ENCODE measurements at regions not wholly inside any gene's neighbourhood (a gene's known extent, or its start where the extent isn't known, plus 50 kb on each side); places are given as distances from the start of the nearest gene placed in this dataset.

- TF ChIP-seq, protein P1, sequence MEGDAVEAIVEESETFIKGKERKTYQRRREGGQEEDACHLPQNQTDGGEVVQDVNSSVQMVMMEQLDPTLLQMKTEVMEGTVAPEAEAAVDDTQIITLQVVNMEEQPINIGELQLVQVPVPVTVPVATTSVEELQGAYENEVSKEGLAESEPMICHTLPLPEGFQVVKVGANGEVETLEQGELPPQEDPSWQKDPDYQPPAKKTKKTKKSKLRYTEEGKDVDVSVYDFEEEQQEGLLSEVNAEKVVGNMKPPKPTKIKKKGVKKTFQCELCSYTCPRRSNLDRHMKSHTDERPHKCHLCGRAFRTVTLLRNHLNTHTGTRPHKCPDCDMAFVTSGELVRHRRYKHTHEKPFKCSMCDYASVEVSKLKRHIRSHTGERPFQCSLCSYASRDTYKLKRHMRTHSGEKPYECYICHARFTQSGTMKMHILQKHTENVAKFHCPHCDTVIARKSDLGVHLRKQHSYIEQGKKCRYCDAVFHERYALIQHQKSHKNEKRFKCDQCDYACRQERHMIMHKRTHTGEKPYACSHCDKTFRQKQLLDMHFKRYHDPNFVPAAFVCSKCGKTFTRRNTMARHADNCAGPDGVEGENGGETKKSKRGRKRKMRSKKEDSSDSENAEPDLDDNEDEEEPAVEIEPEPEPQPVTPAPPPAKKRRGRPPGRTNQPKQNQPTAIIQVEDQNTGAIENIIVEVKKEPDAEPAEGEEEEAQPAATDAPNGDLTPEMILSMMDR (IDR thresholded peaks at IDR 0.05; ENCODE audit: insufficient read depth, low read length) = no peak
- H3K4me3 ChIP-seq (ENCODE audit: low read depth, low read length) = no peak overlapping the region
- DNase-seq (ENCODE audit: low read depth) = no peak
These were observed 161.2 kb downstream of the UTP18 start for GRCh38 chr17:51421525-51421924.

DNA sequence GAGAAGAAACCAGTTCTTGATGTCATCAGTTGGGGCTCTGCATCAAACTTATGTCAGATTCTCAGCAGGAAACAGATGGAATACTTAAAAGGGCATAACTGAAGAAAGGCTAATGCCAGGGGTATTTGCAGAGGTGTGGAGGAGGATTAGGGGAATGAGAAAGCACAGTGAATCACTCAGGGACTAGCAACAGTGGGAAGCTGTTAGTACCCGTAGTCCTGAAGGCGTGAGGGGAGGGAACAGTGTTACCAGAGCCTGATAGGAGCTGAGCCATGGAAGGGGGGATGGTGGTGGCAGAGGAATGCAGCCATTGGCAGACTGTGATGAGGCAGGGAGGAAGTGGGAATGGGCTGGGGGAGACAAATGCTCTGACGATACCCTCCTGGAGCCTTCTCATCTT is 162.3 kb downstream of the UTP18 start:
- DNase-seq (ENCODE audit: low read depth) = no peak
- no peak overlapping the region for H3K4me3 ChIP-seq (ENCODE audit: low read depth, low read length)
- TF ChIP-seq, protein P1 (IDR thresholded peaks at IDR 0.05; ENCODE audit: insufficient read depth, low read length) = no peak

DNA sequence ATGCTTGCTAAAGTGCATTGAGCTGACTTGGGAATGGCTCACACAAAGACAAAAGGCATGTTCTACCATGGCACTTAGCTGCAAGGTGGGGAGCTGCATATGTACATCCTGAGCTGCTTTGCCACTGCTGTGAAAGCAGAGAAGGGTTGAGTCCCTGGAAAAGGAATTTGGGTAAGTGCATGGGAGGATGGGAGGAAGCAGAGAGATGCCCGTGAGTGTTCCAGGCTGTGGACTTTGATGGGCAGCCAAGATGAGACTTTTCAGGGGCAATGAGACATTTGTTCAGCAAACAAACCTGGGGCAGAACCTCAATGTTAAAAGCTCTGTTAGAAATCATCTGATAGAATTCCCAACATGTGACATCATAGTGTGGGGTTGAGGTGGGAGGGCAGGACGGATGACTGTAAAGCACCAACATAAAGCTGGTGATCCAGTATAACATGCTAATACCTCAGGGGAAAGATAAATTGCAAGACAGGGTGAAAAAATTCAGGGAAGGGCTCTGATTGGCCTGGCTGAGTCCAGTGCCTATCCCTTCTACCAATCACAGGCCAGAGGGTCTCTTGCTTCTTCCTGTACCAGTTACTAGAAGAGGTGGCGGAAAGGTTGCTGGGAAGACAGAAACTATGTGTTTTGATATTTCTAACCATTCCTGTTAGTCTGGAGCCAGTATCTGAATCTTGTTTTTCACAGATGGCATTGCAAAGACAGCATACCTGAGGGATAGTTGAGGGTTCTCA is 163.2 kb downstream of the UTP18 start:
- TF ChIP-seq, protein P1 (IDR thresholded peaks at IDR 0.05; ENCODE audit: insufficient read depth, low read length) = no peak
- DNase-seq (ENCODE audit: low read depth) = no peak
- no peak overlapping the region for H3K4me3 ChIP-seq (ENCODE audit: low read depth, low read length)

DNA sequence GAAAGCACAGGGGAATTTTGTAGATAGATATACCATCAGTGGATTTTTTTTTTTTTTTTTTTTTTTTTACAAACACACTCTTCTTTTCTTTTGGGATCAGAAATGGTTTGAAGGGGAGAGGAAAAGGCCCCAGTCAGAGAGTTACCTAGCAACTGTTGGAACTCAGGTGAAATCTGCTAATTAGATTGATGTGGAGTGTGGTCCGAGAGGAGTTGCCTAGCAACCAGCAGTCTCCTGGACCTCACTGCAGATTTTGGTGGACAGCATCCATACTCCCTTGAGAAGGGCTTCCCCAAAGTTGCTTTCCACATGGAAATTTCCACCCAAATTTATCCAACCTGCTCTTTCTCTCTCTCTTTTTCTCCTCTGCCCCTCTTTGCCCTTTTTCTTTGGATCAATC is 165.4 kb downstream of the UTP18 start:
- H3K4me3 ChIP-seq (ENCODE audit: low read depth, low read length) = no peak overlapping the region
- TF ChIP-seq, protein P1 (IDR thresholded peaks at IDR 0.05; ENCODE audit: insufficient read depth, low read length) = no peak
- DNase-seq (ENCODE audit: low read depth) = no peak

- no peak for DNase-seq (ENCODE audit: low read depth)
- TF ChIP-seq, protein P1 (IDR thresholded peaks at IDR 0.05; ENCODE audit: insufficient read depth, low read length) = no peak
- no peak overlapping the region for H3K4me3 ChIP-seq (ENCODE audit: low read depth, low read length)
These were observed 167.0 kb downstream of the UTP18 start for GRCh38 chr17:51427323-51427811.

DNA sequence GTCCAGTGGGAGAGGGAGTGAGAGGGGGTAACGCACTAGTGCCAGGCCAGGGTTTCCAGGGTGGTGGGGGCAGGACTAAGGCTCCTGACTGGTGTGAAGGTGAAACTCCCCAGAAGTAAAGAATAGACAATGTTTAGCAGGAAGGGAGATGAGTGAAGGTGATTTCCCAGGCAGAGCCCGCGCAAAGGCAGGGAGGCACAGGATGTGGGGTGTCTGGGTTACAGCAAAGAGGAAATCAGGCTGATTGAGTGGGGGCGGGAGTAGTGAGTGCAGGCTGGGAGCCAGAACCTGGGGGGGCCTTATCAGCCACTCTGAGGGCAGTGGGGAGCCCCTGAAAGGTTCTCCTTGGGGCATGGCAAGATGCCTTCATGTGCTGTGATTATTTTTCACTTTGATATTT is 167.5 kb downstream of the UTP18 start:
- H3K4me3 ChIP-seq (ENCODE audit: low read depth, low read length) = no peak overlapping the region
- no peak for DNase-seq (ENCODE audit: low read depth)
- TF ChIP-seq, protein P1 (IDR thresholded peaks at IDR 0.05; ENCODE audit: insufficient read depth, low read length) = no peak
